OCI-LY1 (cell line): ENCODE measurements at regions not wholly inside any gene's neighbourhood (a gene's known extent, or its start where the extent isn't known, plus 50 kb on each side); places are given as distances from the start of the nearest gene placed in this dataset.

Experiments
- EZH2 ChIP-seq: fragments of 200-600 bp; sonication (generic), shearing (Covaris generic); IDR thresholded peaks from 2 replicates; pipeline ENCODE4 v1.8.0; 2017; ENCODE audit warnings: borderline replicate concordance, mixed run types, mild to moderate bottlenecking, antibody characterized with exemption, low read length, moderate library complexity, mixed read lengths
- TF ChIP-seq, protein P1 (sequence below): fragments of 200-600 bp; sonication (generic), shearing (Covaris generic); IDR thresholded peaks from 2 replicates; pipeline ENCODE4 v1.5.1; 2017; ENCODE audit warnings: mild to moderate bottlenecking, antibody characterized with exemption, low read length, moderate library complexity, mixed read lengths

DNA sequence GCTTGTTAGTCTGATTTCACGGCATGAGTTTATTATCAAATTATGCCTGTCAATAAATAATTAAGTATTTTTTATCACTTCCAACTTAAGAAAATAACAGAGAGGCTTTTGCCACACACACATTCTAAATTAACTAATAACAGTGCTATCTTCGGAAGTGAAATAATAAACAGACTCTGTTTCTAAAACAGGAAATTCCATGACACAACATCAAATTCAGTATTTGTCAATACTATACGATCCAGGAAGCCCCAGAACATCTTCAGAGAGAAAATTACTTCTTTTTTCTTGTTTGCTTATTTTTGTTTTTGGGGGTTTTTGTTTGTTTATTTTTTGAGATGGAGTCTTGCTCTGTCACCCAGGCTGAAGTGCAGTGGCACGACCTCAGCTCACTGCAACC is 150.7 kb upstream of the PRDM1 start:
- TF ChIP-seq, protein P1, sequence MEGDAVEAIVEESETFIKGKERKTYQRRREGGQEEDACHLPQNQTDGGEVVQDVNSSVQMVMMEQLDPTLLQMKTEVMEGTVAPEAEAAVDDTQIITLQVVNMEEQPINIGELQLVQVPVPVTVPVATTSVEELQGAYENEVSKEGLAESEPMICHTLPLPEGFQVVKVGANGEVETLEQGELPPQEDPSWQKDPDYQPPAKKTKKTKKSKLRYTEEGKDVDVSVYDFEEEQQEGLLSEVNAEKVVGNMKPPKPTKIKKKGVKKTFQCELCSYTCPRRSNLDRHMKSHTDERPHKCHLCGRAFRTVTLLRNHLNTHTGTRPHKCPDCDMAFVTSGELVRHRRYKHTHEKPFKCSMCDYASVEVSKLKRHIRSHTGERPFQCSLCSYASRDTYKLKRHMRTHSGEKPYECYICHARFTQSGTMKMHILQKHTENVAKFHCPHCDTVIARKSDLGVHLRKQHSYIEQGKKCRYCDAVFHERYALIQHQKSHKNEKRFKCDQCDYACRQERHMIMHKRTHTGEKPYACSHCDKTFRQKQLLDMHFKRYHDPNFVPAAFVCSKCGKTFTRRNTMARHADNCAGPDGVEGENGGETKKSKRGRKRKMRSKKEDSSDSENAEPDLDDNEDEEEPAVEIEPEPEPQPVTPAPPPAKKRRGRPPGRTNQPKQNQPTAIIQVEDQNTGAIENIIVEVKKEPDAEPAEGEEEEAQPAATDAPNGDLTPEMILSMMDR, result no peak
- no peak for TF ChIP-seq EZH2
